Astrocyte of the hippocampus (primary cell): ENCODE measurements at regions not wholly inside any gene's neighbourhood (a gene's known extent, or its start where the extent isn't known, plus 50 kb on each side); places are given as distances from the start of the nearest gene placed in this dataset.

Source experiments
- DNase-seq: peaks from one replicate; pipeline ENCODE4 v3.0.0; 2011; ENCODE audit warnings: low read depth, low spot score

DNA sequence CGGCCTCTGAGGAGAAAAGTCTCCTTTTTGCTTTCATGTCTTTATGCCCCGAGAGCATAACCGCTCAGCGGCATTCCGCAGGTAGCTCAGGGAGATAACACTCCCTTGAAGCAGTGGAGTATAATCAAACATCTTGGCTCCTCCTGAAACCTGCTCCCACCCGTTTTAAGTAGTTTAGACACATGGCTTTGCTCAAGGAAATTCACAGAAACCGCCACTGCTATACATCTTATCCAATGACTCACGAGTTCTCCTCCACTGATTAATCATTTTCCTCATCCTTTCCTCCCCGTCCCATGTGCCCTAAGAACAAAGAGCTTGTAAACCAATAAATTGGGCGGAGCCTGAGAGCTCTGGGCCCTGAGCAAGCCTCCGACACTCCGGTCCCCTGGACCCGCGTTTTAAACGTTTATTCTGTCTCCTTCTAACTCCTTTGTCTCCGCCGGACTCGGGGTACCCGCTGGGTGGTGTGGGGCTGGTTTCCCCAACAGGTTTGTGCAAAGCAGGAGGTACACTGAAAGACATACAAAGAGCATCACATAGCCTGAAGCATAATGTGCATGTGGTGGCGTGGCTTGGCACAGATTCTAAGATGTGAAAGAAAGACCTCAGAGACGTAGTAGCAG, 401.2 kb downstream of the TLL1 start:
- DNase-seq: no peak

DNA sequence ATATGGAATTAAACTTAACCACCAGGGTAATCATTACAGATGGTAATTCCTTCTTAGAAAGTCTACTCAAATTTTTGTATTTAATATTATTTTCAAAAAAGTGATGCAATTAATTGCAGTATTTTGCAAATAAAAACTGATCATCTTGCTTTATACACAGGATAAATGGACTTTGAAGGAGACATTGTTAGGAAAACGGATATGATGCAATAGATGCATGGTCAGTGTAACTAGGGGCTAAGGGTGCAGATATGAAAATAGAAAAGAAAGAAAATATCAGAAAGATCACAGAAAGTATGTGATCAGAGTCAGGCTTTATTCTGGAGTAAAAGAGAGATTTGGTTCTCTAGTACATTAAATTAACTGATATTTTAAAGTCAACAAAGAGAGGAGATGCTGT, 401.7 kb downstream of the TLL1 start:
- no peak for DNase-seq

DNA sequence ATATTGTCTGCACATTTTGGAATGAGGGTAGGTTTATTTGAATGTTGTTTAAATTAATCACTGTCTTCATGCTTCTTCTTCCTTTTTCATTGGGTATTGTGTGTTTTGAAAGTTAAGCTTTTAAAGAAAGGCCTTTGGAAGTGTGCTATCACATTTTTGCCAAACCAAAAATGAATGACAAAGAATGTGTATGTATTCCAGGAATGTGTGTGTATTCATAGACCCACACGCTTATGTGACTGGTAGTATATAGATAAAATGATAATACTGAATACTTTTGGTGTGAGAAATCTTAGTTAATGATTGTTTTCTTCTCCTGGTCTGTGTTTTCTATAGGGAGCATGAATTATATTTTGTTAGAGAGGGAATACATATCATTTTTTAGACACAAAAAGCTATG, 404.4 kb downstream of the TLL1 start:
- DNase-seq: peak; percentile 16

DNA sequence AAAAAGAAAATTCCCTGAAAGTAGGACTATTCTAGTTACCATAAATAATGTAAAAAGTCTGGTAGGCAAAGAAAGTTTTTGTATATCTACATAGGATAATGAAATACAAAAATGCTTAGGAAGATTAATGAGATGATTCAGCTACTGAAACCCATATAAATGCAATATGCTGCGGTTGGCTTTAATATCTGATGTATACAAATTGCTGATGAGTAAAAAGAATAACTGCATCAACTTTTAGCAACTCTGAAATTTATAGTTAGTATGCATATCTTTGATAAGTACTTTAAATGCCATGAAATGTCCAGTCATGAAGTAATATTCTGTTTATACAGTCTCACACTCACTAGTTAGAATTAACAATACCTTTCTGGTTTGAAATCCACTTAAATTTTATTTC, 404.8 kb downstream of the TLL1 start:
- no peak for DNase-seq

DNA sequence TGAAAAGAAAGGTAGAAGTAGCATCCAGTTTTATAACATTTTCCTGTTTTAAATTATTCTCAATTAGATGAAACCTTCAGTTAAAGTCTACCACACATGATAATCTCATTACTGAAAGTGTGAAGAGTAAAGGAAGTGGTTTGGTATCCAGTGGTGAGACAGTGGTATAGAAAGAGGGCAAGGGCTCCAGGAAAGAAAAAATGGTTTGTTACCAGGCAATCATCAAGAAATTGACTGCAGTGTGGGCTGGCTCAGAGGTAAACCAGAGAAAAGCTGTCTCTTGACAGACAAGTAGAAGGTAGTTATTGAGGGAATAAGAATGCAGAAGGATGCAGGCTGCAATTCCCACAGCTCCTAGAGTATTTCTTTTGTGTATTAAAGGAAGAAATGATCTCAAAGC, 406.2 kb downstream of the TLL1 start:
- DNase-seq: no peak

DNA sequence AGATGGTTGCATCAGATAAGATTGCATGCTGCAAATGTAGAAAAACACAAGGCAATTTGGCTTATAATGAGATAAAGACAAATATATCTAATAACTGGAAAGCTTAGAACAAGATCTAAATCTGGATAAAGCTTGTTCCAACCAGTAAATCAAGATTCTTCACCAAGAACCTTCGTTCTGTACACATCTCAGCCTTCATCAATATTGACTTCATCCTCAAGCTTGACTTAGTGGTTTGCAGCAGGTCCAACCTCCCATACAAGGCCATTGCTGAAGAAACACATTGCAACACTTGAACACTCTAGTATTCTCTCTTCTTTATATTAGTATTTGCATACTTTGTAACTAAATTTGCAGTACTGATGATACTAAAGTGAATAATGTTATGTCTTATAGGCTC, 407.6 kb downstream of the TLL1 start:
- no peak for DNase-seq

DNA sequence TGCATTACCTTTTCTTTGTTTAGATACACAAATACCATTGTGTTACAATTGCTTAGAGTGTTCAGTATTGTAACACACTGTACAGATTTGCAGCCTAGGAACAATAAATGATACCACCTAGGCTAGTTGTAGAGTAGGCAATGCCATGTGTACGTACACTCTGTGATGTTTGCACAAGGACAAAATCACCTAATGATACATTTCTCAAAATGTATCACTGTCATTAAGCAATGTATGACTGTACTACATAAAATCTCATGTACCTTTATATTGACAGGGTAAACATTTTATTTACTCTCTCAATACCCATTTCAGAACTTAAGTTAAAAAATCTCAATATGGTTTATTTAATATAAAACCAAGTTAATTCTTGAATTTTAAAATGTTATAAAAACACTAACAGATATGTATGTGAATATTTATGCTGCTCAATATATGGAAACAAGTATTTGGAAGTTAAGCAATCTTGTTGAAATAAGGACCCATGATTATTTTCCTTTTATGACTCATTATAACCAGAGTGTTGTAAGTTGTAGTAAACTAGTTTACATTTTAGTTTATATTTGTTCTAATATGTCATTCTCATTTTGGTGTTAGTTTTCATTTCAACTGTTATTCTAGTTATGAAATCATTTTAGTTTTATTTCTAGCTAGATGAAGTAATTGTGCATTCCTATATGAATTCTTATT, 409.2 kb downstream of the TLL1 start:
- DNase-seq: no peak

DNA sequence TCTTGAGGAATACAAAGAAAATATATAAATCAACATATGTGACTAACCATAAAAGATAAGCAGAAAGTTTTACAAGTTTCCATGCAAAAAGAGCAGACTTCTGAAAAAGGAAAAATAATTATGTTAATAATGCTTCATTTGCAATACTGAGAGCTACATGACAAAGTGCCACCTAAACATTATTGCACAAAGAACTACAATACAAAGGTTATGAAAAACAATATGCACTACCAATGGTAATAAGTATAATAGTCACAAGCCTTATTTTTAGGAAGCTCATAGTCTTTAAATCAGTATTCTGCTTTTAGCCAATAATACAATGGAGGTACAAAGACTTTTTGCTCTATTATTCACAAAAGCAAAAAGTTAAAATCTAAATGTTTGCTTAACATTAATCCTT, 411.2 kb downstream of the TLL1 start:
- no peak for DNase-seq

DNA sequence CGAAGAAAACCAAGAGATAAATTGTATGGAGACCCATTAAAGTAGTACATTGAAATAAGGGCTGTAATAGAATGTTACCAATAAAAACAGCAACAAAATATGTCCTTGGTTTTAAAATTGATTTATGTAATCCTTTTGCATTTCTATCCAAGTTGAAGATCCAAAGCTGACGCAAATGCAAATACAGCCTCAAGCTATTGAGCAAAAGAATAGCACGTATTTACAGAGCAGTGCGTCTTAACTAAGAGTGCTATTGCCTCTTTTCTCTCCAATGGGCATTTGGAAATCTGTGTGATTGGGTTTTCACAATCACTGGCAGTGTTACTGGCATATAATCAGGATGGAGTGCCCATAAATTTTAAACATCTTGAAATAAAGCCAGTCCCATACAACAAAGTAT, 417.4 kb downstream of the TLL1 start:
- DNase-seq: no peak

DNA sequence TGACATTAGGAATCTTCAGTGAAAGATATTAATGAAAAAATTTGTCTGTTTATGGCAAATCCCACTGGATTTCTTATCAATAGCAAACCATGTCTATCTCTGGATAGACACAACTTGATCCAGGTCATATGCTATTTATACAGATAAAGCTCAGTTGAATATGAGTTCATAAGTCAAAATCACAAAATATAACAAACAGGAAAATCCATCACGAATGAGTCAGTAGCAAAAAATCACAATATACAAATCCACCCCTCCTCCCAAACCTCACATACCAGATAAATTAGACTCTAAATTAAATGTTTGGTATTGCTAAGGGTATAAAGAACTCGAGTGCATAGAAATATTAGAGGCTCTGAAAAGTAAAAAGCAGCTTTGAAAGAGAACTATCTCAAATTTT, 420.5 kb downstream of the TLL1 start:
- no peak for DNase-seq

DNA sequence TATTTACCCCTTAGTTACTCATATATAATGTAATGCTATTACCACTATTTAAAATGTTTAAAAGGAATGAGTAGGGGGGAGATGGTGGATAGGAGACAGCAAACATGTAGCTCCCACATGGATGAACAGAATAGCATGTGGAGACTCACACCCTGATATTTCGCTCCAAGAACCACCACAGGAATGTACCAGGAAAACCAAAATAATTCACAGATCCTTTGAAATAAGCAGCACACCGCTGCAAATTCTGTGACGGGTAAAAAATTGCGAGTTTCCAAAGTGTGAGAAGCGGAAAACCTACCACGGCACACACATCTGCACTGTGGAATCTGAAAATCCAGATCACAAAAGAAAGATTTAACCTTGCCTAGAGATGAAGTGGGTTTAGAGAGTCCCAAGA, 428.2 kb downstream of the TLL1 start:
- peak; percentile 79 for DNase-seq

DNA sequence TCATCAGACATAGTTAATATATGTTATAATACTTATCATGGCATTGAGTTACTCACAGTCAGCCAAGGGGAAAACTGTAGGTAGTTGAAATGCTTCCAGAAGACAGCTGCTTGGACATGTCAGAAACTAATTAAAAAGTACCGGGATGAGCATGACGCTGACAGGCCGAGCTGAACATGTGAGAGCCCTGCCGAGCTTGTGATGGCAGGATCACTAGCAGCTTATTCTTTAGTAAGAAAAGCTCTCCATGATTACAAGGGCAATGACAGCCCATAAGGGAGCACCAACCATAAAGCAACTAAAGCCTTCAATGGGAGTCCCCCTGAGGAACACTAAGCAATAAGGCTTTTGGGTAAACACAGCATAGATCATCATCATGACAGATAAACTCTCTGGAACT, 435.6 kb downstream of the TLL1 start:
- DNase-seq: no peak

DNA sequence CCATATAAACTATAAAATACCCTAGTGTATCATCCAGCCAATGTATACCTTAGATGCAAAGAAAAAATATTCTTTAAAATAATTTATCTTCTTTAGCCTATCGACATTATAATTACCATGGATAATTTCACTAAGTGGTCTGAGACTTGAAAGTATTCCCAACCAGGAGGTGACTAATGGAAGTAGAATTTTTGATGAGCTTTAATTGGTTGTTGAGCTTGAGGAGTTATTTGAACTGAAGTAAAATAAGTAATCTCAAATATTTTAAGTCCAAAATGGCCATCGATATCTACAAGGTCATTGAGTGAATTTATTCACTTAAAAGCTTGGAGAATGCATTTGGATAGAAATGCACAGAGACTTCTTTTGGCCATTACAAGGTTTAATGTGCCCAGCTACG, 436.2 kb downstream of the TLL1 start:
- DNase-seq: peak; percentile 32

DNA sequence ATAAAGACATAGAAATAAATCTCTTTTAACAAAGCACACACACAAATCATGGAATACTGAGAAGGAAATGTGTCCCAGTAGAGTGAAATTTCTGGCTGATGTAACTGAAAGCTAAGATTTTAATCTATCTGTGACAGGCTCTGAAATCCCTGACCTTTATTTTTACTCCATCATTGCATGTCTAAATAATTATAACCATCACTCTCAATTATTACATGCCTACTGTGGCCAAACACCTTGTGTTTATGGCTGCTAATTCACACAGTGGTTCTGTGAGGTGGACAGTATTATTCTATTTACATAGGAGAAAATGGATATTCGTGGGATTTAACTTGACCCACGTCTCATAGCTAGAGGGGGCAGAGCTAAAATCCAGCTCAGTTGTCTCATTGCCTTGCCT, 438.1 kb downstream of the TLL1 start:
- no peak for DNase-seq

DNA sequence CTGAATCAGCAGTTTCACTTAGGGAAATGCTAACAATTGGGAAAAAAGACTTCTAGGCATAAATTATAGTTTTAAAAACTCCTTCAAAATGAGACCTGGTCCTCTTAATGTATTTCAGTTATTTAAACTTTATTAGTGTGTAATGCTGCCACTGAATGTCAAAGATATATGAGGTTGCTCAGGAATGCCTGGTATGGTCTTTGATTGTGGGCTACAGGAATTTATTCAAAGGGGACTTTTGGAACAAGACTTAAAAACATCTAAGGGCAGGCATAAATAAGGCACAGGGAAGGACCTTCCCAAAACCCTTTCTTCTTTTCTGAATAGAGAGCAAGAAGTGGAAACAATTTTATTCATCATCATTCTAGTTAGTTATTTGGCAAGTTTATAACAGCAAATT, 439.1 kb downstream of the TLL1 start:
- peak; percentile 72 for DNase-seq

DNA sequence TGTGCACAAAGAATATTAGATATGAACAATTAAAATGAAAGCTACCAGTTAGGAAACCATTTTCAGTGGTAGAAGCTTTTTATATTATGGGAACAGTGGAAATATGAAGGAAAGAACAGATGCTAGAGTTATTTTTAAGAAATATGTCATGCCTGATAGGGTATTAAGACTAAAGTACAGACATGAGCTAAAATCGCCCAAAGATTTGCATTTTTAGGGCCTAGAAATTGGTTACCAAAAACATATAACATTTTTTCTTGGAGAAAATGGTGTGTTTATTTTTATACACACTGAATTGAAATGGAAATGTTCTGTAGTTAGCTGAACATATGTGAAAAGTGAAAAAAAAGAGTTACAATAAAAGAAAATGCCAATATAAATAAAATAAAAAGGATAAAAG, 441.9 kb downstream of the TLL1 start:
- DNase-seq: no peak

DNA sequence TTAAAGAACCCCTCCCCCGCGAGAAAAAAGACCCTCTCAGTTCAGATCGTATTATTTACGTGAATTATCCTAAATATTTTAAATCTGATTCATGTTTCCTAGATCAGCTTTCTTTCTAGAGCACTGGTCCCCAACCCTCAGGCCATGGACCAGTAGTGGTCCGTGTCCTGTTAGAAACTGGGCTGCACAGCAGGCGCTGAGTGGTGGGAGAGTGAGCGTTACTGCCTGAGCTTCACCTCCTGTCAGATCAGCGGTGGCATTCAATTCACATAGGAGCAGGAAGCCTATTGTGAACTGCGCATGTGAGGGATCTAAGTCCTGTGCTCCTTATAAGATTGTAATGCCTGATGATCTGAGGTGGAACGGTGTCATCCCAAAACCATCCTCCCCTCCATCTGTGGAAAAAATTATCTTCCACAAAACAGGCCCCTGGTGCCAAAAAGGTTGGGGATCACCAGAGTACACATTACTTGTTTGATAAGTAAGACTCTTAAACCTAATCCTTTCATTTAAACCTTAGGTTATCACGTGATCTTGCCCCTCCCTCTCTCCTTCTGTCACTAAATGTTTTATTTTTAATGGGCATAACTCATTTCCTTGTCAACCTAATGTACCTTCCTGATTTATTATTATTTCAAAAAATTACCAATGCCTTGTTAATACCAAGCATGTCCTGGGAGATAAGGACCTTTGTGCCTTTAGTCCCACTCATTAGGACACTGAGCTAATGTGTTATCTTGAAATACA, 442.9 kb downstream of the TLL1 start:
- DNase-seq: no peak

DNA sequence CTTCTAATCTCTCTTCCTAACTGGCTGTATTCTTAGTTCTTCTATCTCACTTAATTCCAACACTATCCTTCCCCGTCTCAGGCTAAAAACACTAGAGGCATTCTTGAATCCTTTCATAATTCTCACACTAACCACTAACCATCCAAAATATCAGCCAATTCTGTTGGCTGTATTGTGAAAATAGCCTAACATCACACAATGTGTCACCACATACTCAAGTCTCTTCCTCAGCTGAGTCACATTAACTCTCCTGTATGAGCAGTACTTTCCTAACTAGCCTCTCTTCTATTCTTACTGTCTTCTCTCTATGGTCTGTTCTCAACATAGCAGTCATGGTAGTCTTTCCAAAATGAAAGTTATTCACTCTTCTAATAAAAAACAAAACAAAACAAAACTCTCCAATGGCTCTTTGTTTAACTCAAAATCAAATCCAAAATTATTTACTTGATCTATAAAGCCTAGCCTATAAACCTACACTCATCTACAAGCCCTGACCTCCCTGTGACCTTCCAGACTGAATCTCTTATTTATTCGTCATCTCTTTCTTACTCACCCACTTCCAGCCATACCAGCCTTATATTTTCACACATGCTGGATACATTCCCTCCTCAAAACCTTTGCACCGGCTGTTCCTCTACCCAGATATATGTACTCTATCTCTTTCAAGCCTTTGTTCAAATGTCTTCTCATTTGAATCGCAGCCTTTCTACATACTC, 445.9 kb downstream of the TLL1 start:
- peak; percentile 64 for DNase-seq

DNA sequence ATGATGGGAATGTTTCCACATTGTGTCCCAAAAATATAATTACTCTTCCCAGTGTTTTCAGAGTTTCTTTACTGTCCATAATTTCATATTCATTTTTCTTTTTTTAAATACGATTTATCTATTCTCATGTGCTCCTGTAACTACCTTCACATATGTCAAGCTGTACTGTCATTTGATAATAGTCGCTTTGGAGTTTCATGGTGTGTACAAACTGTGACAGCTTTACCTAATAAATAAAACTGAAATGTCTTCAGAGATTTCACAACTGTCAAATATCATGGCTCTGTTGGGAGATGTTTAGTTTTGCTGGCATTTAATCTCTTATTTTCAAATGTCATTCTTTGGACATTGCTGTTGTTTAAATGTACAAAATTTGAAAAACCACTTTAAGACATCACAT, 450.2 kb downstream of the TLL1 start:
- DNase-seq: no peak

DNA sequence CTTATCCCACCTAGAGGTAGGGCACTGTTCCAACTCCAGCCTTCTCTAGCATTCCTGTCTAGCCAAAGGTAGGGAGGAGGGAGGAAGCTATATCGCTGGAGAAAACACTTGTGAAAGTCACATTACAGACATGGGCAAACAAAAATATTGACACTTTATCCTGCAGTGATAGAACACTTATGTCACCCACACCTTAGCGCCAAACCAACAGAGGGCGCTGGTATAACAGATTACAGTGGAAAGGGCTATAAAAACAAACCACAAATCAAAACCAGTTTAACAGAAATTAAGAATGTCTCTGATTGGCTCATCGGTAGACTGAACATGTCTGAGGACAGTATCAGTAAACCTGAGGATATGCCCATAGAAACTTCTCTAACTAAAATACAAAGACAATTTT, 451.3 kb downstream of the TLL1 start:
- DNase-seq: peak; percentile 7

DNA sequence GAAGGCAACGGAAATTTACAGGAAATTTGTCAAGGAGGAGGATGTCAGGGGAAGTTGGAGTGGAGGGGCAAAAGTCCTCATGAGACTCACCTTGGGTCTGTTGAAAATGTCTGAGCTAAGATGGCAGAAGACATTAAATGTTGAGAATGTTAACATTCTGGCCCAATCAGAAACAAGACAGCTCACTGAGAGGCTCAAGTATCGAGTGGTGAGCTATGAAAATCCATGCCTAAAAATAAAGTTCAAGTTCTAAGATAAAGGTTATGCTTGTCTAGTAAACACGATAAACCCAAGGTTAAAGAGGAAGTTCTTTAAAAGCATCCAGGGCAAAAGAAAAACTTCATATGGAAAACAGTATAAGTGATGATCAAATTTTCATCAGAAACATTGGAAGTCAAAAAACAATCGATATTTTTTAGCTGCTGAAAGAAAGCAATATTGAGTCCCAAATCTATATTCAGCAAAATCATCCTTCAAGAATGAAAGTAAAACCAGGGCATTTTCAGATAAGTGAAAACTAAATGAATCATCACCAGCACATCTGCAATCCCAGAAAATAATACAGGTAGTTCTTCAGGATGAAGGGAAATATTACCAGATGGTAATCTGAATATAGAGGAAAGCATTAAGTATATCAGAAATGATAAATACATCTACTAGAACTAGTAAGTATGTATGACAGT, 462.4 kb downstream of the TLL1 start:
- no peak for DNase-seq

DNA sequence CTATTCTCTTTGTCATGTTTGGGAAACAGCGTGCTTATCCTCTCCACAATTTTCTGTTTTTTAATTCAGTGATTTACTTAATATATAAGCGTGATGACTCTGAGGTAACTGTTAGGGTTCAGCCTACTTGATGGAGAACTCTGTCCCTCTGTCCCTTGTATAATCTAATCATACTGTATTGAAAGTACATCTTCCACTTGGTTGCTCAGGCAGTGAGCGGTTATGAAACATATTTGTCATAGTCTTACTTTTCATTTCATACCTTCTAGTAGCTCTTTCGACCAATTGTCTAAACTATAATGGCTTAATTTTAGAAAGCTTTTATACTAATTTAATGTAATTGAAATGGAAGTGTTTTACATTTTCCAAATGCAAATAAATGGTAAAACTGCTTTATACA, 469.0 kb downstream of the TLL1 start:
- no peak for DNase-seq
